BE2C (cell line): ENCODE measurements at regions not wholly inside any gene's neighbourhood (a gene's known extent, or its start where the extent isn't known, plus 50 kb on each side); places are given as distances from the start of the nearest gene placed in this dataset.

ENCODE experiments used
- DNase-seq: peaks from one replicate; pipeline ENCODE4 v3.0.0-alpha.2; 2020
- H3K27me3 ChIP-seq: fragments of 250-450 bp; sonication (Bioruptor Pico); 2 replicates; pipeline ENCODE4 v1.5.1; 2020; ENCODE audit warnings: mild to moderate bottlenecking
- H3K36me3 ChIP-seq: fragments of 250-450 bp; sonication (Bioruptor Pico); 2 replicates; pipeline ENCODE4 v1.5.1; 2020; ENCODE audit warnings: mild to moderate bottlenecking
- H3K4me1 ChIP-seq: fragments of 250-450 bp; sonication (Bioruptor Pico); 2 replicates; pipeline ENCODE4 v1.5.1; 2020
- H3K4me3 ChIP-seq: 2 replicates; pipeline ENCODE4 v1.5.1; 2011; ENCODE audit warnings: low read depth, low read length
- H3K9me3 ChIP-seq: fragments of 250-450 bp; sonication (Bioruptor Pico); 2 replicates; pipeline ENCODE4 v1.5.1; 2020
- TF ChIP-seq, protein P1 (sequence below): IDR thresholded peaks from 2 replicates; pipeline ENCODE4 v1.5.1; 2012; ENCODE audit warnings: mild to moderate bottlenecking, low read depth, low read length

DNA sequence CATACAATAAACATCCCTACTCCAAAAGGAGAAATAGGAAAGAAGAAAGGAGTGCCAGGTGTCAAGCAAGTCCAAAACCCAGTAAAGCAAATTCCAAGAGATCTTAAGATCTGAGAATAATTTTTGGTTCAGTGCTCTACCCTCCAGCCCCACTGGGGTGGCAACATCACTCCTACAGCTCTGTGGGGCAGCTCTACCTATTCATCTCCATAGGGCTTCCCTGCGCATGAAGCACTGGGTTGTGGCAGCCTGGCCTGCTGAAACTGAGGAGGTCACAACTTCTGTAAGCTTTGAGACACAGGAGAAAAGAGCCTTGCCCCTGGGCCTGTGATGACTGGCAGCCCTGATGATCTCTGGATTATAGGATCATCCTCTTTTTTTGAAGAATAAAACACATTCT is 378.2 kb upstream of the SOX14 start:
- Histone ChIP-seq H3K4me3 (no peak overlapping the region), H3K9me3 (no peaks in the 10 kb centered on the region; the same call in 1 of the 2 replicates), H3K27me3 (no peaks in the 10 kb centered on the region), H3K36me3 (no peaks in the 10 kb centered on the region), H3K4me1 (no peaks in the 10 kb centered on the region)
- TF ChIP-seq, protein P1, sequence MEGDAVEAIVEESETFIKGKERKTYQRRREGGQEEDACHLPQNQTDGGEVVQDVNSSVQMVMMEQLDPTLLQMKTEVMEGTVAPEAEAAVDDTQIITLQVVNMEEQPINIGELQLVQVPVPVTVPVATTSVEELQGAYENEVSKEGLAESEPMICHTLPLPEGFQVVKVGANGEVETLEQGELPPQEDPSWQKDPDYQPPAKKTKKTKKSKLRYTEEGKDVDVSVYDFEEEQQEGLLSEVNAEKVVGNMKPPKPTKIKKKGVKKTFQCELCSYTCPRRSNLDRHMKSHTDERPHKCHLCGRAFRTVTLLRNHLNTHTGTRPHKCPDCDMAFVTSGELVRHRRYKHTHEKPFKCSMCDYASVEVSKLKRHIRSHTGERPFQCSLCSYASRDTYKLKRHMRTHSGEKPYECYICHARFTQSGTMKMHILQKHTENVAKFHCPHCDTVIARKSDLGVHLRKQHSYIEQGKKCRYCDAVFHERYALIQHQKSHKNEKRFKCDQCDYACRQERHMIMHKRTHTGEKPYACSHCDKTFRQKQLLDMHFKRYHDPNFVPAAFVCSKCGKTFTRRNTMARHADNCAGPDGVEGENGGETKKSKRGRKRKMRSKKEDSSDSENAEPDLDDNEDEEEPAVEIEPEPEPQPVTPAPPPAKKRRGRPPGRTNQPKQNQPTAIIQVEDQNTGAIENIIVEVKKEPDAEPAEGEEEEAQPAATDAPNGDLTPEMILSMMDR: no peak
- no peak for DNase-seq

DNA sequence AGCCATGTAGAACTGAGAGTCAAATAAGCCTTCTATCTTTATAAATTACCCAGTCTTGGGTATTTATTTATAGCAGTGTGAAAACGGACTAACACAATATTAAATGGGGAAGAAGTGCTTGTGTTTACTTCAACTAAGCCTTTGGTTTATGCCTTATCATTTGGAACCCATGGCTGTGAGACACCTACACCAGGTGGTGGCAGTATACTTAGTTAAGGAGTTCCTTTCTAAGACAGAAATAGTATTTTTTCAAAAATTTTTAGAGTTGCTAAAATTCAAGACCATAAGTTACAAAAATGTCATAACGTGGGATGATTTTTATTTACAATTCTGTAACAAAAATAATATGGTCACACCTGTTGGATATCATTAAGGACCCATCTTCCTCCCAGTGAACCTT is 354.5 kb upstream of the SOX14 start:
- peaks cover 2% of the 10 kb centered on the region; the same call in 1 of the 2 replicates for H3K9me3 ChIP-seq
- no peak for DNase-seq
- no peaks in the 10 kb centered on the region for H3K27me3 ChIP-seq
- TF ChIP-seq, protein P1: no peak
- no peaks in the 10 kb centered on the region for H3K36me3 ChIP-seq
- no peaks in the 10 kb centered on the region for H3K4me1 ChIP-seq
- H3K4me3 ChIP-seq: no peak overlapping the region

DNA sequence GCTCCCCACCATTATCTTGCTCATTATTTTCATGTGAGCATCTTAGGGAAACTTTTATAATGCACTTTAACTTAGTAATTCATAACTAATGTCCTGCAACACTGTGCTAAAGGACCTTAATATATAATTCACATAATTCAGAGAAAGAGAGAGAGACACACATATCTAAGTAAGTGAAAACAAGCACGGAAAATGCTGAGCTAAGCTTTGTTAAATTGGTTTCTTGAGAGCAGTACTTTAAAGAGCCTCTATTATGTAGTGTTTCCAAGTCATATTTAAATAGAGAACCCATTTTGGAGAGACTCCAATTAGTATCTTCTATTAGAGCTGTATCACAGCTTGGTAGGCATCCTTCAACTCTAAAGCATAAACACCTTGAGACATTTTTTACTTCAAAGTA is 354.1 kb upstream of the SOX14 start:
- TF ChIP-seq, protein P1: no peak
- Histone ChIP-seq H3K4me1 (no peaks in the 10 kb centered on the region), H3K27me3 (no peaks in the 10 kb centered on the region), H3K36me3 (no peaks in the 10 kb centered on the region), H3K4me3 (no peak overlapping the region), H3K9me3 (peaks cover 2% of the 10 kb centered on the region; the same call in 1 of the 2 replicates)
- no peak for DNase-seq

DNA sequence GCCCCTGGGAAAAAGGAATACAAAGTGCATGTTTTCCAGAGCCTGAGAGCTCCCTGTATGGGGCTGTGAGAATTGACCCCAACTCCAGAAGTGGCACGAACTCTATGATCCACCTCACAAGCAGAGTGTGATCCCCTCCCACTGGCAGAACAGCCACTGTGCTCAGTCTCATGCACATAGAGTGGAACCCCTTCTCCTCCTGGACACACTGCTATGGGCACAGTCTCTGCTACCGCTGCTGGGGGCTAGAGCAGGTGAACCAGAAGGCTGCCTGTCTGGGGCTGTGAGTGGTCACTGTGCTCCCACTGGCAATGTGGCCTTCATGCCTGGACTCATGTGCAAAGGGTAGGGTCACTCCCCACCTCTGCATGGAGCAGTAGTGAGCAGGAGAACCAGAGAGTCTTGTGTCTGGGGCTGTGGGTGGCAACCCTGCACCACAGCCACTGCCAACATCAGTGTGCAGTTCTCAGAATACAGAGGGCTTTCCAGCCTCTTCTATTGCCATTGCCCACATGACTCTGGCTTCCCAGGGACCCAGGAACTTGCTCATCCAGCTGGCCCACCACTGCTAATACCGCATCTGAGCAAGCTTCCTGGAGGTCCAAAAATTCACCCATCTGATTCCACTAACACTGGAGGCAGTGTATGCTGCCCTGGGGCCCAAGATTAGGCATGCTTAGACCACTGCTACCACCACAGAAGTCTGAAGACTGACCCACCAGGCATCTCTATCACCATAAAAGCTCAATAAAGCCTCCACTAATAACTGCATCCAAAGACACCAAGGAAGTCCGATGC is 343.7 kb upstream of the SOX14 start:
- H3K9me3 ChIP-seq: no peaks in the 10 kb centered on the region
- H3K4me3 ChIP-seq: no peak overlapping the region
- TF ChIP-seq, protein P1: no peak
- no peaks in the 10 kb centered on the region for H3K27me3 ChIP-seq
- H3K36me3 ChIP-seq: no peaks in the 10 kb centered on the region
- H3K4me1 ChIP-seq: no peaks in the 10 kb centered on the region
- DNase-seq: no peak

DNA sequence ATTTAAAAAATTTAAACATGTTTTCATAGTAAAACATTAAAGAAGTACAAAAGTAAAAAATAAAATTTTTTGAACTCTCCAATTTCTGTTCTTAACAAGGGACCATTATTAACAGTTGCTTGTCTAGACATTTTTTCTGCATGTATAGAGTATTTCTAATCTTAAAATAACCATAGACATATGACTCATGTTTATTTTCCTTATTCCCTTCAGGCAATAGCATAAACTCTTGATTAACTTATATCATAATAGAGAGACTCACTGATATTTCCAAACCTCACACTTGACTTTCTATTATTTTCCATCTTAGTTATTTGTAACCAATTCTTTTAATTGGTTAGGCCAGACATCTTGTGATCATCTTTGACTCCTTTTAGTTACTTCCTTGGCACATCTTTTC is 325.6 kb upstream of the SOX14 start:
- TF ChIP-seq, protein P1: no peak
- DNase-seq: no peak
- Histone ChIP-seq H3K27me3 (no peaks in the 10 kb centered on the region), H3K4me3 (no peak overlapping the region), H3K36me3 (no peaks in the 10 kb centered on the region), H3K9me3 (no peaks in the 10 kb centered on the region; the same call in 1 of the 2 replicates), H3K4me1 (no peaks in the 10 kb centered on the region)

DNA sequence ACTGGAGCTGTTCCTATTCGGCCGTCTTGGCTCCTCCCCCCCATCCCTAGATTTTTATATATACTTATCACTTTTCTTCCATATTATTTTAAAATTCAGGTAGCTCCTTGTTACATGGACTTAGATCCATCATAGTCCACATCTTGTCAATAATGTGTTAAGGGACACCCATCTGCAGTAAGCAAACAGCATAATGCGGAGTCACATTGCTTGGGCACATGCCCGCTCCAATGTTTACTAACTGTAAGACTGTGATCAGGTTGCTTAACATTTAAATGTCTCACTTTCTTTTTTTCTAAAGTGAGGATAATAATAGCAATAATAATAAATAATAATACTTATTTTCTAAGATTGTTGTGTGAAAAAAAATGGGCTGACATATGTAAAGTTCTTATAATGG is 303.2 kb upstream of the SOX14 start:
- Histone ChIP-seq H3K4me3 (no peak overlapping the region), H3K4me1 (no peaks in the 10 kb centered on the region), H3K27me3 (no peaks in the 10 kb centered on the region), H3K9me3 (no peaks in the 10 kb centered on the region), H3K36me3 (no peaks in the 10 kb centered on the region)
- TF ChIP-seq, protein P1: no peak
- DNase-seq: no peak
